ENCODE measurements at regions not wholly inside any gene's neighbourhood (a gene's known extent, or its start where the extent isn't known, plus 50 kb on each side); places are given as distances from the start of the nearest gene placed in this dataset.
A peak's percentile ranks its signal among the peaks of the same experiment; 100 is the strongest.

GRCh38 chr7:112896026-112896601 lies 105.9 kb upstream of the TMEM168 start:
- no peak for TF ChIP-seq CTCF (IDR thresholded peaks at IDR 0.05; ENCODE audit: unreplicated experiment in 3 of 3)
- H3K36me3 Mint-ChIP-seq (ENCODE audit: low read depth) = peaks cover 81% of the 10 kb centered on the region
- H3K27me3 Mint-ChIP-seq (ENCODE audit: low read depth) = no peaks in the 10 kb centered on the region

GRCh38 chr7:112892263-112892662 lies 102.1 kb upstream of the TMEM168 start:
- no peaks in the 10 kb centered on the region for H3K27me3 Mint-ChIP-seq (ENCODE audit: low read depth)
- H3K9me3 Mint-ChIP-seq = peaks cover 21% of the 10 kb centered on the region
- no peak overlapping the region for H3K4me3 Mint-ChIP-seq
- H3K36me3 Mint-ChIP-seq (ENCODE audit: low read depth) = peaks cover 61% of the 10 kb centered on the region
- peaks cover 9% of the 10 kb centered on the region for H3K4me1 Mint-ChIP-seq
- no peak for TF ChIP-seq CTCF (IDR thresholded peaks at IDR 0.05; ENCODE audit: unreplicated experiment in 3 of 3)
- no peak overlapping the region for H3K27ac Mint-ChIP-seq

More at GRCh38 chr7:112896026-112896601, 105.9 kb upstream of the TMEM168 start:
- Mint-ChIP-seq H3K9me3 (peaks cover 45% of the 10 kb centered on the region), H3K4me1 (no peaks in the 10 kb centered on the region), H3K4me3 (no peak overlapping the region), H3K27ac (no peak overlapping the region)

- Mint-ChIP-seq H3K4me3 (no peak overlapping the region), H3K27me3 (ENCODE audit: low read depth) (no peaks in the 10 kb centered on the region), H3K27ac (no peak overlapping the region), H3K9me3 (peaks cover 20% of the 10 kb centered on the region), H3K36me3 (ENCODE audit: low read depth) (peaks cover 60% of the 10 kb centered on the region), H3K4me1 (peaks cover 9% of the 10 kb centered on the region)
- TF ChIP-seq CTCF (IDR thresholded peaks at IDR 0.05; ENCODE audit: unreplicated experiment in 3 of 3) = no peak
These were observed 101.5 kb upstream of the TMEM168 start for GRCh38 chr7:112891698-112892097.

- H3K9me3 Mint-ChIP-seq = peaks cover 26% of the 10 kb centered on the region
- H3K27me3 Mint-ChIP-seq (ENCODE audit: low read depth) = no peaks in the 10 kb centered on the region
- peaks cover 21% of the 10 kb centered on the region for H3K4me1 Mint-ChIP-seq
- H3K27ac Mint-ChIP-seq = peak overlapping the region in 1 of 3 experiments; percentile 13
- no peak overlapping the region for H3K4me3 Mint-ChIP-seq
- TF ChIP-seq CTCF (IDR thresholded peaks at IDR 0.05; ENCODE audit: unreplicated experiment in 3 of 3) = no peak
- peaks cover 66% of the 10 kb centered on the region for H3K36me3 Mint-ChIP-seq (ENCODE audit: low read depth)
These were observed 99.7 kb upstream of the TMEM168 start for GRCh38 chr7:112889834-112890438.

- Mint-ChIP-seq H3K4me3 (no peak overlapping the region), H3K4me1 (peaks cover 21% of the 10 kb centered on the region), H3K27me3 (ENCODE audit: low read depth) (no peaks in the 10 kb centered on the region), H3K36me3 (ENCODE audit: low read depth) (peaks cover 67% of the 10 kb centered on the region), H3K9me3 (peaks cover 24% of the 10 kb centered on the region), H3K27ac (peak overlapping the region in 1 of 3 experiments; percentile 13)
- TF ChIP-seq CTCF (IDR thresholded peaks at IDR 0.05; ENCODE audit: unreplicated experiment in 3 of 3) = no peak
These were observed 99.1 kb upstream of the TMEM168 start for GRCh38 chr7:112889268-112889667.

- Mint-ChIP-seq H3K4me1 (peaks cover 21% of the 10 kb centered on the region), H3K36me3 (ENCODE audit: low read depth) (peaks cover 66% of the 10 kb centered on the region), H3K27me3 (ENCODE audit: low read depth) (no peaks in the 10 kb centered on the region), H3K4me3 (no peak overlapping the region), H3K9me3 (peaks cover 19% of the 10 kb centered on the region), H3K27ac (no peak overlapping the region)
- TF ChIP-seq CTCF (IDR thresholded peaks at IDR 0.05; ENCODE audit: unreplicated experiment in 3 of 3) = no peak
These were observed 98.6 kb upstream of the TMEM168 start for GRCh38 chr7:112888781-112889180.
